NCI-H1092 (cell line): ENCODE measurements at regions not wholly inside any gene's neighbourhood (a gene's known extent, or its start where the extent isn't known, plus 50 kb on each side); places are given as distances from the start of the nearest gene placed in this dataset.

Experiments
- DNase-seq: peaks from one replicate; lab custom pipeline; 2025; lab: John Stamatoyannopoulos, UW

- DNase-seq = no peak
Observed at GRCh38 chr3:61311044-61311443, 59.8 kb upstream of the FHIT start.

GRCh38 chr3:61315871-61316270 lies 64.6 kb upstream of the FHIT start:
- no peak for DNase-seq

GRCh38 chr3:61323094-61323493 lies 71.8 kb upstream of the FHIT start:
- no peak for DNase-seq

DNA sequence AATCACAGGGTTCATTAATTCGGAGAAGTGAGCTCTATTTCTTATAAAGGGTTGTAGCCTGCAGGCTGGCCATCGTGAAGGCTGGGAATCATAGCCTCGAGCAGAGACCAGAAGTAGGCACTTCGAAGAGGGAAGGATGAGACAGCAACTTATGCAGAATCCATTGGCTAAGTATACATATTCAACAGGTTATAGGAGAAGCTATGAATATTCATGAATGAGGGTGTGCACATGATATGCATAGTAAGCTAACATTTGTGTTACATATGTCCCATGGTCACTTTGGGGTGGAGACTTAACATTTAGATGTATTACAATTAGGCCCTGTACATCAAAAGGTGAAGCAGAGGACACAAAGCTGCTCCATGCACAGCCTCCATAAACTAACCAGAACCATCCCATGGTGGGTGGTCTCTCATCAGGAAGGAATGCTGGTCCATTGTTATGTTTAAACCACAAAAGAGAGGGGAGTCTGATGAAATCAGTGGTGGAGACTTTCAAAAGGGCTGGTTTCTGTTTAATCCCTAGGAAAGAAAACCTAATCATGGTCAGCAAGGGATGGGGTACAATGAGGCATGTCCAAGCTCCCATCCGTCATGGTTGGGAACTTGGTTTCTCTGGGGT lies 80.8 kb upstream of the FHIT start:
- DNase-seq = no peak

- no peak for DNase-seq
Observed at GRCh38 chr3:61333192-61333961, 82.1 kb upstream of the FHIT start.

GRCh38 chr3:61334783-61335182 lies 83.5 kb upstream of the FHIT start:
- DNase-seq = no peak

DNA sequence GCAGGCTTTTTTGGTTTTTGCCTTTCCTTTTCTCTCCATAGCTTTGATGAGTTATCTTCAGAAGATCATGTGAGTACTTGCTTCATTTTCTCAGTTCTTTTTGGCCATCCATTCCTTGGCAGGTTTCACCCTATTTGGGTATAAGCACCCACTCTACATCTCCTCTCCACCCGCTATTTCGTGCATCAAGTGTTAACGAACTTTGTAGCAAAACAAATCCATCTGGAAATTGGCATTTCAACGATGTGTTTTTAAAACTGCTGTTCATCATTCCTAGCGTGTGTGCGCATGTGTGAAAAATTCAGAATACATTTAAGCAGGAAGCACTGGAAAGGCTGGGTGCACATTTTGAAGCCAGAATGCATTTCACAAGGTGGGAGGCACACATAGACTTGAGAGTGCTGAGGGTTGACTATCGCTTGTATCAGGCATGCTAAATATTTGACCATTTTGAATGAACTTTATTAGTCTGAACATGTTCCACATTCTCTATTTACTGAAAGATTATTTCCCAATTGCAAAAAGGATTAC lies 89.7 kb upstream of the FHIT start:
- no peak for DNase-seq

GRCh38 chr3:61343543-61343942 lies 92.3 kb upstream of the FHIT start:
- DNase-seq = no peak

DNA sequence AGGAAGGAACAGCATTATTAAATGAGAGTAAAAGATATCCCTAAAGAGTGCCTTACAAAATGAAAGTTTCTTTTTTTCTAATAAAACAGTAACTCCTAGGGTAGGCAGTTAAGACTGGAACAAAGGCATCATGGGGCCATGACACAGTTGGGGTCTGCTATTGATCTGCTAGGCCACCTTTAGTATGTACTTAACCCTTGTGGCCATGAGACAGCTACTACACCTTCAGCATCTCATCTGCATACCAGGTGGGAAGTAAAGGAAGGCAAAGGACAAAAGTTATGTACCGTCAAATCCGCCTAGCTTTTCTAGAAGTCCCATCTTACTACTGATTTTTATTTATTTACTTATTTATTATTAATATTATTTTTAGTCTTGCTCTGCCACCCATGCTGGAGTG lies 93.8 kb upstream of the FHIT start:
- DNase-seq = no peak

DNA sequence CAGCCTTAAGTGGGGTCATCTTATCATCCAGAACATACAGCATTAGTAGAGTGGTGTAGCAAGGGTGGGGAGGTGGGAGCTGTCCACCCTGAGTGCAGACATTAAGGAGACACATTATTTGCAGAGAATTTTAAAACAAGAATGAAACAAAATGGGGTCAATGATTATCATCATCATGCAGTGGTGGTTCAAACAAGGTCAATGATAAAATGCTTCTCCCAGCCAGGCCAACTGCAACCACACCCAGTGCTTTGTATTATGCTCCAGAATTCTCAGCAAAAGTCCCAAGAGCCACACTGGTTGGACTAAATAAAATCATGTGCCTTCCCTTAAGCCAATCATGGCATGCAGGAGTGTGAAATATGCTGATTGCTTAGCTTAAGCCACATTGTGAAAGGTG lies 96.7 kb upstream of the FHIT start:
- DNase-seq = no peak

GRCh38 chr3:61349717-61350116 lies 98.5 kb upstream of the FHIT start:
- DNase-seq = no peak

- DNase-seq = no peak
Observed at GRCh38 chr3:61350782-61351309, 99.6 kb upstream of the FHIT start.

DNA sequence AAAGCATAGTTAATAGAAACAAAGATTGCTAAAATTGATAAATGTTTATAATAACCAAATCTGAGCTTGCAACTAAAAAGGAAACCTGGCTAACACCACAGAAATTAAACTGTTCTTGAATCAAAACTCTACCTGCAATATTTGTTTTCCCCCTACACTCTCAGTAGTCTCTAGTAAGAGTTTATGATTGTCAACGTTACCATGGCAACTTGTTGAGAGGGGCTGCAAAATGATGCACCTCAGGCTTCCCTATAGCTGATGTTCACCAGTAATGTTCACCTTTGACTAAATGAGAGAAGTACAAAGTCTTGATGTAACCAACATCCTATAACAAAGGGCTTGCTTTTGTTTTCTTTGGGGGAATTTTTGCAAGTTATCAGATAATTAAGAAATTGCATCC lies 101.1 kb upstream of the FHIT start:
- no peak for DNase-seq

DNA sequence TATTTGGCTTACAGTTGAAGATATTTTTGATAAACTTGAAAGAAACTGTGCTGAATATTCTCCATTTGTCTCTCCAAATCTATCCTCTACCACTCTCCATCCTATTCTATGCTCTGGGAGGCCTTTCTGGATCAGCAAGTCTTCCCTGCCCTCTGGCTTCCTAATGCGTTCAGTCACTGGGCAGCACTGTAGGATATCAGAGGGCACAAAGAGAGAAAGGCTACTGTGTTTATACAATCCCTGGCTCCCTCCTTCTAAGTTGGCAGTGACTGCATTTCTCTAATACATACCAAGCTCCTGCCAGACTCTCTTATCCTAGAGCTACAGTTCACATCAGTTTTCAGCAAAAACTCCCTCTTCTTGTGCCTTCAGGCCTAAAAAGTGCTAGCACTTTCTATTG lies 102.1 kb upstream of the FHIT start:
- DNase-seq = no peak

DNA sequence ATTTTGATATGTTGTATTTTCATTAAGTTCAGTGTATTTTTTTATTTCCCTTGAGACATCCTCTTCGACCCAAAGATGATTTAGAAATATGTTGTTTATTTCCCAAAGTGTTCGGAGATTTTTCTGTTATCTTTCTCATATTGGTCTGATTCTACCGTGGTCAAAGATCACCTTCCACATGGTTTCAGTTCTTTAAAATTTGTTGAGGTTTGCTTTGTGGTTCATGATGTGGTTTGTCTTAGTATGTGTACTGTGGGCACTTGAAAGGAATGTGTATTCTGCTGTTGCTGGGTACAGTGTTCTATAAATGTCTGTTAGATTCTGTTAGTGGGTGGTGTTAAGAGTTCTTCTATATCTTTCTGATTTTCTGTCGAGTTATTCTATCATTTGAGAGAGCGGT lies 103.4 kb upstream of the FHIT start:
- no peak for DNase-seq

GRCh38 chr3:61356685-61357084 lies 105.4 kb upstream of the FHIT start:
- no peak for DNase-seq

- no peak for DNase-seq
Observed at GRCh38 chr3:61357902-61358301, 106.7 kb upstream of the FHIT start.

GRCh38 chr3:61358364-61358763 lies 107.1 kb upstream of the FHIT start:
- peak; percentile 36 for DNase-seq

GRCh38 chr3:61360297-61360965 lies 109.2 kb upstream of the FHIT start:
- DNase-seq = no peak

DNA sequence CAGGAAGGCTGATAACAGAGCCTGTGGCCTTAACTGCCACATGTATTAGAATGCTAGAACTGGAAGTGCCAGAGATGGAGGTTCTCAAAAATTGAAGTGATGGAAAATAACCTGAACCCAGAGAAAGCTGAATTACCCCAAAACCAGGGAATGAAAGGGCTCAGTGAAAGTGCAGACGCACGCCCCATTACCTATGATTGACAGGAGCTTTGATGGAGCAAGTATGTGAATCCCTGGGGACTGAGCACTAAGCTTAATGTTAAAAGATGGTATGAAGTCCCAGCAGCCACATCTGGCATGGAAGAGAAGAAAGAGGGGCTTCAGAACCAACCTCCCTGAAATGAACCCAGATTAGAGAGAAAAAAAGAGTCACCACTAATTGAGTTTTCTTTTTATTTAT lies 118.4 kb upstream of the FHIT start:
- no peak for DNase-seq

DNA sequence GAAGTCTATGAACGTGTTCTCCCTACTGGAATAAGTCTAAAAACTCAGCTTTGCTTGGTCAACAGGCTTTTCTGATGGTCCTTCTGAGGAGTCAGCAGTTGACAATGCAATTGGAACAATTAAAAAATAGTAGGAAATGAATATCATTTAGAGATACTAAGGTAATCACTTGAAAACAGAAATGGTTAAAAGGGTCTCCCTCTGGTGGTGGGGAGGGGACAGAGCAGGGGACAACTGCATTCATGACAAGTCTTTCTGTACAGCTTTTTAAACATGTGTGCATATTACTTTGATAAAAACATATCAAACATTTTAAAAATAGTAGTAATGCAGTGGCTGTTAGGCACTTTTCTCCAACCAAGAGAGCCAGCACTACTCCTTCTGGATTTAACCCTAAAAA lies 119.9 kb upstream of the FHIT start:
- no peak for DNase-seq

DNA sequence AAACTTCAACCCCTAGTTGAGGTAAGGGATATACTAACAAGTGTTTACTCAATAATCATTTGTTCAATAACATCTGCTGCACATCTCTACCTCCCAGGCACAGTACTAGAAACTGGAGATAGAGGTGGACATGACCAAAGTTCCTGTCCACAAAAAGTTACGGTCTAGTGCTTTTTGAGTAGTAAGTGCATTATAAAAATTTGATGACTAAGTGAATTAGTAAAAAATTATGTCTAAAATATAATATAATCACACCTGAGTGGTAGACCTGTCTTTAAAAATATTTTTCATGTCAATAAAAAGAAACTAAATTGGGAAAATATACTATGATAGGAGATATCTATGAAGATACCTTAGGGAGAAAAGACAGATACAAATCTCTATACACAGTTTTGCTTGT lies 121.5 kb upstream of the FHIT start:
- DNase-seq = no peak

DNA sequence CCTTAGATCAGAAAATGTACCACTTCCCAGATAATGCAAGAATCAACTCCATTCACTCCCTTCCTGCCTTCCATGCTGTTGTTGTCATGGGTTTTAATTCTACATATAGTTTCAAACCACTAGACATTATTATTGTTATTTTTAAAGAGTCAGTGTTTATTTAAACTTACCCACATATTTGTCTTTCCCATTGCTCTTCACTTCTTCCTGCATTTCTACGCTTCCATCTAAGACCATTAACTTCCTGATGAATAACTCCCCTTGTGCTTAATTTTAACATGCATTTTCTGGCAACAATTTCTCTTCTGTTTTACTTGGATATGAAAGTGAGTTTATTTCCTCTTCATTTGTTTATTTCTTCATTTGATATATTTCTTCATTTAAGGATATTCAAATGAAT lies 127.1 kb upstream of the FHIT start:
- no peak for DNase-seq
